ENCODE measurements at regions not wholly inside any gene's neighbourhood (a gene's known extent, or its start where the extent isn't known, plus 50 kb on each side); places are given as distances from the start of the nearest gene placed in this dataset.
"Not testable (repeated sequence)": the region's sequence is repeated elsewhere in the genome, so short reads cannot be mapped to it uniquely, and the experiment has no call there.

DNA sequence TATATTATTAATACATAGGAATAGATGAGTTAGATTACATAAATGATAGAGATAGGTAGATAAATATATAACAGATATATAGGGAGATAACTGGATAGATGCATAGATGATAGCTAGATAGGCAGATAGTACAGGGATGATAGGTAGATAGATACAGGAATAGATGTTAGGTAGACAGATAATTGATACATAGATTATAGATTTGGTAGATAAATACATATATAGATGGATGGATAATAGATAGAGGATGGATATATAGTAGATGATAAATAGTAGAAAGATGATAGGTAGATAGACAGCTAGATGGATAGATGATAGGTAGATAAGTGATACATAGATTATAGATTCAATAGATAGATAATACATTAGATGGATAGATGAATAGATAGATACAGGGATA, 283.6 kb downstream of the SHOX start (continued):
- no peak for TF ChIP-seq RB1 (IDR thresholded peaks at IDR 0.05; ENCODE audit: borderline replicate concordance)
- TF ChIP-seq SMARCA5 (IDR thresholded peaks at IDR 0.05) = no peak
- no peak for TF ChIP-seq NFIC (IDR thresholded peaks at IDR 0.05; ENCODE audit: low read depth, low read length)
- TF ChIP-seq PAX5 (IDR thresholded peaks at IDR 0.05; ENCODE audit: borderline replicate concordance, low read depth, low read length) = no peak
- TF ChIP-seq ZSCAN29 (IDR thresholded peaks at IDR 0.05) = no peak
- TF ChIP-seq TAF1 (IDR thresholded peaks at IDR 0.05; ENCODE audit: borderline replicate concordance, low read depth, low read length) = no peak
- TF ChIP-seq IKZF1 (conservative IDR thresholded peaks at IDR 0.05) = no peak
- TF ChIP-seq, protein P1, sequence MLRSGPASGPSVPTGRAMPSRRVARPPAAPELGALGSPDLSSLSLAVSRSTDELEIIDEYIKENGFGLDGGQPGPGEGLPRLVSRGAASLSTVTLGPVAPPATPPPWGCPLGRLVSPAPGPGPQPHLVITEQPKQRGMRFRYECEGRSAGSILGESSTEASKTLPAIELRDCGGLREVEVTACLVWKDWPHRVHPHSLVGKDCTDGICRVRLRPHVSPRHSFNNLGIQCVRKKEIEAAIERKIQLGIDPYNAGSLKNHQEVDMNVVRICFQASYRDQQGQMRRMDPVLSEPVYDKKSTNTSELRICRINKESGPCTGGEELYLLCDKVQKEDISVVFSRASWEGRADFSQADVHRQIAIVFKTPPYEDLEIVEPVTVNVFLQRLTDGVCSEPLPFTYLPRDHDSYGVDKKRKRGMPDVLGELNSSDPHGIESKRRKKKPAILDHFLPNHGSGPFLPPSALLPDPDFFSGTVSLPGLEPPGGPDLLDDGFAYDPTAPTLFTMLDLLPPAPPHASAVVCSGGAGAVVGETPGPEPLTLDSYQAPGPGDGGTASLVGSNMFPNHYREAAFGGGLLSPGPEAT (IDR thresholded peaks at IDR 0.05; ENCODE audit: low read depth) = no peak

DNA sequence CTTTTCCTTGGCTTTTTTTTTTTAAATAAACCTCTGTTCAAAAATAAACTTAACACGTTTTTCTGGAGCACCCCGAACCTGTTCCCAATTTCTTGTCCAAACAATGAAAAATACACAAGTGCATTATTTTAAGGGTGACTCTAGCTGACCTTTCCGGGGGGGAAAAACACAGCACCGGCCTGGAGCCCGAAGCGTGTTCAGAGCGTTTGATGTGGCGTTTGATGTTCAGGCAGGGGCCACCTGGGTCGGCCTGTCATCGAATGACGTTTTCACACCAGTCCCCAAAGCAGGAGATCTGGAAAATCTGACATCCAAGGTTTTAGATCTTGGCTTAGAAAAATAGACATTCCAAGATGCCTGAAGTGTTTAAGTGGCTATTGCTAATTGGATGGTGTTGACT, 282.1 kb downstream of the SHOX start:
- TF ChIP-seq, protein P2, sequence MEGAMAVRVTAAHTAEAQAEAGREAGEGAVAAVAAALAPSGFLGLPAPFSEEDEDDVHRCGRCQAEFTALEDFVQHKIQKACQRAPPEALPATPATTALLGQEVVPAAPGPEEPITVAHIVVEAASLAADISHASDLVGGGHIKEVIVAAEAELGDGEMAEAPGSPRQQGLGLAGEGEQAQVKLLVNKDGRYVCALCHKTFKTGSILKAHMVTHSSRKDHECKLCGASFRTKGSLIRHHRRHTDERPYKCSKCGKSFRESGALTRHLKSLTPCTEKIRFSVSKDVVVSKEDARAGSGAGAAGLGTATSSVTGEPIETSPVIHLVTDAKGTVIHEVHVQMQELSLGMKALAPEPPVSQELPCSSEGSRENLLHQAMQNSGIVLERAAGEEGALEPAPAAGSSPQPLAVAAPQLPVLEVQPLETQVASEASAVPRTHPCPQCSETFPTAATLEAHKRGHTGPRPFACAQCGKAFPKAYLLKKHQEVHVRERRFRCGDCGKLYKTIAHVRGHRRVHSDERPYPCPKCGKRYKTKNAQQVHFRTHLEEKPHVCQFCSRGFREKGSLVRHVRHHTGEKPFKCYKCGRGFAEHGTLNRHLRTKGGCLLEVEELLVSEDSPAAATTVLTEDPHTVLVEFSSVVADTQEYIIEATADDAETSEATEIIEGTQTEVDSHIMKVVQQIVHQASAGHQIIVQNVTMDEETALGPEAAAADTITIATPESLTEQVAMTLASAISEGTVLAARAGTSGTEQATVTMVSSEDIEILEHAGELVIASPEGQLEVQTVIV (IDR thresholded peaks at IDR 0.05; ENCODE audit: borderline replicate concordance, partially characterized antibody) = no peak
- TF ChIP-seq, protein P3, sequence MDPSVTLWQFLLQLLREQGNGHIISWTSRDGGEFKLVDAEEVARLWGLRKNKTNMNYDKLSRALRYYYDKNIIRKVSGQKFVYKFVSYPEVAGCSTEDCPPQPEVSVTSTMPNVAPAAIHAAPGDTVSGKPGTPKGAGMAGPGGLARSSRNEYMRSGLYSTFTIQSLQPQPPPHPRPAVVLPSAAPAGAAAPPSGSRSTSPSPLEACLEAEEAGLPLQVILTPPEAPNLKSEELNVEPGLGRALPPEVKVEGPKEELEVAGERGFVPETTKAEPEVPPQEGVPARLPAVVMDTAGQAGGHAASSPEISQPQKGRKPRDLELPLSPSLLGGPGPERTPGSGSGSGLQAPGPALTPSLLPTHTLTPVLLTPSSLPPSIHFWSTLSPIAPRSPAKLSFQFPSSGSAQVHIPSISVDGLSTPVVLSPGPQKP (IDR thresholded peaks at IDR 0.05; ENCODE audit: low read depth, low read length) = no peak
- TF ChIP-seq, protein P1 (IDR thresholded peaks at IDR 0.05; ENCODE audit: low read depth) = no peak
- SMC1A ChIA-PET (ENCODE audit: uncharacterized antibody, unreplicated experiment) = no interaction called here

DNA sequence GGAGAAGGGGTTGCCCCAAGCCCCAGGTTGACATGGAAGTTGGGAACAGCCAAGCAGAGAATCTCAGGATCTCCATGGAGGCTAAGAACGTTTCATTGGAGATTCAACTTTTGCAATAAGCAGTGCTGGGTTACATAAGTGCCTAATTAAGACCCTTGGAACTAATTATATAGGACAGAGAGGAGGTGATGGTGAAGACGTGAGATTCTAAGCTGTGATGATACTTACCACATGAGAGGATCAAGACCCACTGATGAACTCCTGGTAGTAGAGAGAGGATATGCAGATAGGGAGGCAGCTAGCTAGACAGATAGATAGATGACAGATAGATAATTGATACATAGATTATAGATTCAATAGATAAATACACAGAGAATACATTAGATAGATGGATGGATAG, 278.5 kb downstream of the SHOX start:
- H3K36me3 ChIP-seq (ENCODE audit: control insufficient read depth in 2 of 2, insufficient read depth in 2 of 2, low read length in 1 of 2); POLR2A ChIA-PET; H2AFZ ChIP-seq (ENCODE audit: control insufficient read depth, low read depth, low read length); ATAC-seq; H3K27ac ChIP-seq (ENCODE audit: control insufficient read depth, insufficient read depth); H3K4me3 ChIP-seq; H3K9ac ChIP-seq (ENCODE audit: control insufficient read depth, insufficient read depth, low read length); H3K4me1 ChIP-seq (ENCODE audit: control insufficient read depth, insufficient read depth, low read length); H4K20me1 ChIP-seq (ENCODE audit: control insufficient read depth, insufficient read depth); intact Hi-C loops (cut with micrococcal nuclease; ENCODE audit: unreplicated experiment); in situ Hi-C loops (cut with MboI); H3K4me2 ChIP-seq (ENCODE audit: control insufficient read depth, insufficient read depth); DNase-seq (ENCODE audit: low read depth, low spot score); RAD21 ChIA-PET (ENCODE audit: unreplicated experiment); H3K9me3 ChIP-seq (replicated peaks; ENCODE audit: control insufficient read depth, insufficient read depth, low read length); H3K27me3 ChIP-seq (replicated peaks in 1 of 2; ENCODE audit: control insufficient read depth in 2 of 2, insufficient read depth in 2 of 2, low read length in 1 of 2); CTCF ChIA-PET; H3K79me2 ChIP-seq (ENCODE audit: control insufficient read depth, insufficient read depth, low read length); SMC1A ChIA-PET (ENCODE audit: uncharacterized antibody, unreplicated experiment); BruUV-seq (replicated peaks): not testable (repeated sequence)
- FAIRE-seq = peak; percentile 90
- 0% methylated on average over 2 of the region's 2 CpGs for WGBS (ENCODE audit: insufficient coverage, insufficient replicate concordance, low lambda C conversion rate, missing lambda C conversion rate)

More for the DNA sequence above, 282.1 kb downstream of the SHOX start:
- Histone ChIP-seq H3K9ac (ENCODE audit: control insufficient read depth, insufficient read depth, low read length) (no peak overlapping the region), H3K9me3 (replicated peaks; ENCODE audit: control insufficient read depth, insufficient read depth, low read length) (no peaks in the 10 kb centered on the region; the same call in 2 of the 3 replicates), H3K27me3 (replicated peaks in 1 of 2; ENCODE audit: control insufficient read depth in 2 of 2, insufficient read depth in 2 of 2, low read length in 1 of 2) (no peaks in the 10 kb centered on the region), H2AFZ (ENCODE audit: control insufficient read depth, low read depth, low read length) (no peak overlapping the region), H3K4me3 (no peak overlapping the region), H3K4me2 (ENCODE audit: control insufficient read depth, insufficient read depth) (no peak overlapping the region), H3K36me3 (ENCODE audit: control insufficient read depth in 2 of 2, insufficient read depth in 2 of 2, low read length in 1 of 2) (no peaks in the 10 kb centered on the region), H3K4me1 (ENCODE audit: control insufficient read depth, insufficient read depth, low read length) (no peaks in the 10 kb centered on the region), H3K79me2 (ENCODE audit: control insufficient read depth, insufficient read depth, low read length) (no peaks in the 10 kb centered on the region), H4K20me1 (ENCODE audit: control insufficient read depth, insufficient read depth) (no peaks in the 10 kb centered on the region), H3K27ac (ENCODE audit: control insufficient read depth, insufficient read depth) (no peak overlapping the region)
- ChIA-PET POLR2A (no interaction called here), RAD21 (ENCODE audit: unreplicated experiment) (no interaction called here), CTCF (no interaction called here)
- ATAC-seq = no peak
- intact Hi-C loops (cut with micrococcal nuclease; ENCODE audit: unreplicated experiment) = no loop called here
- FAIRE-seq = peak; percentile 31
- in situ Hi-C loops (cut with MboI) = no loop called here
- 53% methylated on average over 11 of the region's 11 CpGs for WGBS (ENCODE audit: insufficient coverage, insufficient replicate concordance, low lambda C conversion rate, missing lambda C conversion rate)
- no TSS peak for BruUV-seq (replicated peaks)
- DNase-seq (ENCODE audit: low read depth, low spot score) = no peak
